HEK293T (cell line): ENCODE measurements at regions not wholly inside any gene's neighbourhood (a gene's known extent, or its start where the extent isn't known, plus 50 kb on each side); places are given as distances from the start of the nearest gene placed in this dataset.

ENCODE experiments used
- BHLHE40 ChIP-seq: fragments of 450-650 bp; IDR thresholded peaks from 2 replicates; pipeline ENCODE4 v1.6.1; 2016; ENCODE audit warnings: mild to moderate bottlenecking, moderate library complexity, borderline replicate concordance
- FOXA1 ChIP-seq: fragments of 450-650 bp; IDR thresholded peaks from 2 replicates; pipeline ENCODE4 v1.6.1; 2016; ENCODE audit warnings: mild to moderate bottlenecking
- FOXK2 ChIP-seq: fragments of 450-650 bp; IDR thresholded peaks from 2 replicates; pipeline ENCODE4 v1.6.1; 2016; ENCODE audit warnings: mild to moderate bottlenecking
- FOXM1 ChIP-seq: fragments of 450-650 bp; IDR thresholded peaks from 2 replicates; pipeline ENCODE4 v1.6.1; 2017; ENCODE audit warnings: mild to moderate bottlenecking, borderline replicate concordance
- L3MBTL2 ChIP-seq: fragments of 450-650 bp; conservative IDR thresholded peaks from 2 replicates; pipeline ENCODE4 v1.6.1; 2016; ENCODE audit warnings: mild to moderate bottlenecking
- SP1 ChIP-seq: fragments of 450-650 bp; IDR thresholded peaks from 2 replicates; pipeline ENCODE4 v1.6.1; 2017
- TARDBP ChIP-seq: fragments of 450-650 bp; IDR thresholded peaks from 2 replicates; pipeline ENCODE4 v1.6.1; 2016
- ZNF384 ChIP-seq: fragments of 450-650 bp; IDR thresholded peaks from 2 replicates; pipeline ENCODE4 v1.6.1; 2016

- TF ChIP-seq TARDBP (no peak), BHLHE40 (no peak), FOXK2 (no peak), ZNF384 (no peak), FOXM1 (no peak), SP1 (no peak), FOXA1 (no peak), L3MBTL2 (no peak)
Measured at GRCh38 chr2:149953627-149954026, 366.1 kb upstream of the MMADHC start.
